SK-N-SH (cell line): ENCODE measurements at regions not wholly inside any gene's neighbourhood (a gene's known extent, or its start where the extent isn't known, plus 50 kb on each side); places are given as distances from the start of the nearest gene placed in this dataset.

Experiments
- CTCF ChIA-PET: fragments of 300-600, 350-600 bp; formaldehyde crosslinking; extraction: SDS; loops from one replicate; lab custom pipeline; 2021; lab: Yijun Ruan, JAX
- POLR2A ChIA-PET: fragments of 350-600 bp; sonication (Branson Sonifier 250); formaldehyde crosslinking; extraction: SDS; loops from one replicate; lab custom pipeline; 2020; ENCODE audit warnings: antibody characterized with exemption, inconsistent platforms; lab: Yijun Ruan, JAX
- DNase-seq: peaks from one replicate; pipeline ENCODE4 v3.0.0; 2012
- H2AFZ ChIP-seq: fragments of 200-600 bp; sonication (generic); 2 replicates; pipeline ENCODE4 v1.8.1; 2016; ENCODE audit warnings: antibody characterized with exemption, mild to moderate bottlenecking, low read depth
- H3F3A ChIP-seq: fragments of 200-600 bp; sonication (generic); replicated peaks from 2 replicates; pipeline ENCODE3; 2016; ENCODE audit warnings: antibody characterized with exemption, mild to moderate bottlenecking; ENCODE audit not compliant: insufficient read depth
- H3K27ac ChIP-seq, 2 experiments: fragments of 200-500 bp in 1 of 2; fragments of 200-600 bp in 1 of 2; sonication (Bioruptor generic) in 1 of 2; sonication (generic), shearing (Covaris generic) in 1 of 2; 2 replicates each; pipeline versions ENCODE4 v1.5.1 to v1.6.1; 2014 to 2016; ENCODE audit warnings: low read depth in 2 of 2, inconsistent platforms in 1 of 2, low read length in 1 of 2, mild to moderate bottlenecking in 1 of 2, mixed read lengths in 1 of 2
- H3K27me3 ChIP-seq: fragments of 200-600 bp; sonication (generic), shearing (Covaris generic); 2 replicates; pipeline ENCODE4 v1.6.1; 2016; ENCODE audit warnings: mixed run types; ENCODE audit not compliant: insufficient read depth
- H3K36me3 ChIP-seq, 2 experiments: fragments of 200-500 bp in 1 of 2; fragments of 200-600 bp in 1 of 2; sonication (Bioruptor generic) in 1 of 2; sonication (generic) in 1 of 2; replicated peaks in 1 of 2; 2 replicates each; pipeline versions ENCODE3 to v1.5.1; 2014 to 2016; ENCODE audit warnings: low read length in 1 of 2, mild to moderate bottlenecking in 1 of 2; ENCODE audit not compliant: insufficient read depth in 2 of 2, control insufficient read depth in 1 of 2
- H3K4me1 ChIP-seq, 2 experiments: fragments of 200-500 bp in 1 of 2; fragments of 200-600 bp in 1 of 2; sonication (Bioruptor generic) in 1 of 2; sonication (generic), shearing (Covaris generic) in 1 of 2; 2 replicates each; pipeline versions ENCODE4 v1.5.1 to v1.6.1; 2014 to 2016; ENCODE audit warnings: low read depth in 1 of 2, low read length in 1 of 2, mixed run types in 1 of 2; ENCODE audit not compliant: insufficient read depth in 2 of 2, control insufficient read depth in 1 of 2
- H3K4me2 ChIP-seq: fragments of 200-600 bp; sonication (generic), shearing (Covaris generic); 2 replicates; pipeline ENCODE4 v1.6.1; 2017; ENCODE audit warnings: mixed run types
- H3K4me3 ChIP-seq, 2 experiments: fragments of 200-500 bp in 1 of 2; fragments of 200-600 bp in 1 of 2; sonication (Bioruptor generic) in 1 of 2; sonication (generic), shearing (Covaris generic) in 1 of 2; 2 replicates each; pipeline versions ENCODE4 v1.5.1 to v1.8.1; 2014 to 2016; ENCODE audit warnings: low read depth in 2 of 2, inconsistent platforms in 1 of 2, low read length in 1 of 2, mild to moderate bottlenecking in 1 of 2, mixed read lengths in 1 of 2, moderate library complexity in 1 of 2
- H3K79me2 ChIP-seq: fragments of 200-600 bp; sonication (generic); 2 replicates; pipeline ENCODE4 v1.8.1; 2017; ENCODE audit warnings: mild to moderate bottlenecking; ENCODE audit not compliant: insufficient read depth
- H3K9ac ChIP-seq: fragments of 200-600 bp; sonication (generic); 2 replicates; pipeline ENCODE4 v1.6.1; 2017; ENCODE audit warnings: mixed run types
- H3K9me2 ChIP-seq: fragments of 200-600 bp; sonication (generic); 2 replicates; pipeline ENCODE4 v1.6.1; 2017; ENCODE audit warnings: mixed run types
- H3K9me3 ChIP-seq: fragments of 200-600 bp; sonication (generic); 2 replicates; pipeline ENCODE4 v1.6.1; 2017; ENCODE audit warnings: mixed run types, mild to moderate bottlenecking, moderate library complexity
- H4K20me1 ChIP-seq: fragments of 200-600 bp; sonication (generic); 2 replicates; pipeline ENCODE4 v1.6.1; 2017; ENCODE audit warnings: mild to moderate bottlenecking, mixed run types; ENCODE audit not compliant: insufficient read depth
- ELF1 ChIP-seq: IDR thresholded peaks from 2 replicates; pipeline ENCODE4 v1.4.0; 2012
- FOSL2 ChIP-seq: IDR thresholded peaks from 2 replicates; pipeline ENCODE4 v1.4.0; 2012; ENCODE audit warnings: low read depth, mild to moderate bottlenecking, moderate library complexity, borderline replicate concordance
- GATA2 ChIP-seq: sonication (generic); formaldehyde crosslinking; IDR thresholded peaks from 2 replicates; pipeline ENCODE4 v1.5.0; 2020; ENCODE audit warnings: mild to moderate bottlenecking, missing genetic modification reagents
- MEF2A ChIP-seq: IDR thresholded peaks from 2 replicates; pipeline ENCODE4 v1.4.0; 2012; ENCODE audit warnings: low read depth, borderline replicate concordance
- NRF1 ChIP-seq: IDR thresholded peaks from 2 replicates; pipeline ENCODE4 v1.6.1; 2012; ENCODE audit warnings: low read depth, mild to moderate bottlenecking, low read length
- PBX3 ChIP-seq: IDR thresholded peaks from 2 replicates; pipeline ENCODE4; 2012
- RFX5 ChIP-seq: IDR thresholded peaks from 2 replicates; pipeline ENCODE4 v1.6.1; 2012; ENCODE audit warnings: mild to moderate bottlenecking, improper control_type of control experiment, low read length
- RXRA ChIP-seq: IDR thresholded peaks from 2 replicates; pipeline ENCODE4 v1.4.0; 2012; ENCODE audit warnings: low read depth, mild to moderate bottlenecking, borderline replicate concordance
- SIN3A ChIP-seq: IDR thresholded peaks from 2 replicates; pipeline ENCODE4 v1.6.1; 2012; ENCODE audit warnings: low read depth, mild to moderate bottlenecking, low read length, moderate library complexity, borderline replicate concordance
- SMC3 ChIP-seq: IDR thresholded peaks from 2 replicates; pipeline ENCODE4 v1.6.1; 2012; ENCODE audit warnings: low read depth, low read length, improper control_type of control experiment
- TAF1 ChIP-seq: IDR thresholded peaks from 2 replicates; pipeline ENCODE4 v1.6.1; 2012; ENCODE audit warnings: low read depth, mild to moderate bottlenecking, low read length, moderate library complexity, borderline replicate concordance
- TCF12 ChIP-seq: IDR thresholded peaks from 2 replicates; pipeline ENCODE4 v1.4.0; 2012
- TEAD4 ChIP-seq: IDR thresholded peaks from 2 replicates; pipeline ENCODE4 v1.4.0; 2012; ENCODE audit warnings: mild to moderate bottlenecking, borderline replicate concordance; ENCODE audit not compliant: insufficient read depth
- YY1 ChIP-seq: IDR thresholded peaks from 2 replicates; pipeline ENCODE4 v1.4.0; 2012; ENCODE audit warnings: low read depth, mild to moderate bottlenecking
- WGBS: methylation state at CpG from one replicate; pipeline ENCODE4 v1.1.6; 2017; ENCODE audit warnings: low lambda C conversion rate; 5-methylcytosine and 5-hydroxymethylcytosine counted together
- TF ChIP-seq, protein P1 (sequence below): IDR thresholded peaks from 2 replicates; pipeline ENCODE4 v1.4.0; 2012; ENCODE audit warnings: low read depth, borderline replicate concordance
- TF ChIP-seq, protein P2 (sequence below): IDR thresholded peaks from 2 replicates; pipeline ENCODE4 v1.6.1; 2012; ENCODE audit warnings: mild to moderate bottlenecking, low read depth, low read length, moderate library complexity
- TF ChIP-seq, protein P3 (sequence below): fragments of 150-350 bp; IDR thresholded peaks from 2 replicates; pipeline ENCODE4 v1.6.1; 2016; ENCODE audit warnings: mild to moderate bottlenecking, low read depth, low read length

- no peak for DNase-seq
- H3F3A ChIP-seq, result no peaks in the 10 kb centered on the region
- no peaks in the 10 kb centered on the region for H3K27me3 ChIP-seq
- H2AFZ ChIP-seq, result no peak overlapping the region
- H4K20me1 ChIP-seq, result no peaks in the 10 kb centered on the region
- no peak overlapping the region for H3K9ac ChIP-seq
- POLR2A ChIA-PET, result no interaction called here
- H3K9me3 ChIP-seq, result no peaks in the 10 kb centered on the region
- H3K4me2 ChIP-seq, result no peak overlapping the region
- H3K4me1 ChIP-seq, result no peaks in the 10 kb centered on the region; a peak in 1 of 4 replicates
- CTCF ChIA-PET, result no interaction called here
- H3K27ac ChIP-seq, result no peak overlapping the region
- 78% methylated on average over 1 of the region's 1 CpG for WGBS
- no peaks in the 10 kb centered on the region for H3K36me3 ChIP-seq
- no peak for TF ChIP-seq YY1
- TF ChIP-seq TEAD4, result no peak
- TF ChIP-seq, all 33 proteins: peak for 0
- no peaks in the 10 kb centered on the region for H3K9me2 ChIP-seq
- H3K79me2 ChIP-seq, result no peaks in the 10 kb centered on the region
- H3K4me3 ChIP-seq, result no peak overlapping the region
These were observed 380.7 kb downstream of the NFIB start for GRCh38 chr9:13933268-13933656.

DNA sequence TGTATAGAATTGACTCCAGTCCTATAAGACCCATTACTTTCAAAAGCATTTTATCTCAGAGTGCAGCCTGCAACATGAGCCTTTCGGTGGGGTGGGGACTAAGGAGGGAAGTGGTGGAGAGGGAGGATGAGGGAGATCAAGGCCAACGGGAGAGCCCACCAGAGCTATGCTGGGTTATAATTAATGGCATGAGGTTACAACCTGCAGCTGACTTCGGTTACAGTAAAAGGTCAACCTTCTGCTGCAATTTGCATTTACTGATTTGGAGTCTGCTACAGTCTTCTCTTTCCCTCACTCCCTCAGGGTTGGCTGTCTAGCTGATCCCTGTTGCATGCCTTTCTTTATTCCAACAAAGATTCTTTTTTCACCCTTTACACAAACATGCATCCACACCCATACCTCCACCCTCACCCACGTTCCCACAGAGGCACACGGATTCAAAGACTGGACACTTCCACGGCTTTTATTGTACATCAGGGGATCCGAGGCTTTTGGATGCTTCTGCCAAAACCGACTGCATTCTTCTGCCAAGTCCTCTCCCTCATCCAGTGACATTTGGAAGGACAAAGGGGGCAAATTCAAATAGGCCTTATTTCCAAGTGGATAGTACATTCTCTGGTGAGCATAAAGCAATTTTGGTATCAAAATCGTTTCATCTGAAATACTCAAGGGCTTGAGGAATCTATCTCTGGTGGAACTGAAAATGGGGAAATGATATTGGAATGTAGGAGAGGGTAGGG is 381.2 kb downstream of the NFIB start:
- WGBS, result 71% methylated on average over 9 of the region's 9 CpGs
- POLR2A ChIA-PET, result no interaction called here
- Histone ChIP-seq H3K79me2 (no peaks in the 10 kb centered on the region), H3F3A (no peaks in the 10 kb centered on the region), H3K4me1 (no peaks in the 10 kb centered on the region), H4K20me1 (no peaks in the 10 kb centered on the region), H3K4me3 (no peak overlapping the region), H3K27me3 (no peaks in the 10 kb centered on the region), H3K27ac (no peak overlapping the region), H3K4me2 (no peak overlapping the region), H3K36me3 (no peaks in the 10 kb centered on the region), H3K9ac (no peak overlapping the region), H2AFZ (no peak overlapping the region), H3K9me2 (no peaks in the 10 kb centered on the region), H3K9me3 (no peaks in the 10 kb centered on the region)
- CTCF ChIA-PET, result no interaction called here
- no peak for DNase-seq
- TF ChIP-seq RXRA (no peak), PBX3 (no peak), RFX5 (no peak), SMC3 (no peak), TAF1 (no peak), FOSL2 (no peak), MEF2A (no peak), YY1 (no peak), GATA2 (no peak), NRF1 (no peak), TCF12 (no peak), SIN3A (no peak), ELF1 (no peak)
- TF ChIP-seq, protein P1, sequence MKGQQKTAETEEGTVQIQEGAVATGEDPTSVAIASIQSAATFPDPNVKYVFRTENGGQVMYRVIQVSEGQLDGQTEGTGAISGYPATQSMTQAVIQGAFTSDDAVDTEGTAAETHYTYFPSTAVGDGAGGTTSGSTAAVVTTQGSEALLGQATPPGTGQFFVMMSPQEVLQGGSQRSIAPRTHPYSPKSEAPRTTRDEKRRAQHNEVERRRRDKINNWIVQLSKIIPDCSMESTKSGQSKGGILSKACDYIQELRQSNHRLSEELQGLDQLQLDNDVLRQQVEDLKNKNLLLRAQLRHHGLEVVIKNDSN, result no peak
- TF ChIP-seq, protein P2, sequence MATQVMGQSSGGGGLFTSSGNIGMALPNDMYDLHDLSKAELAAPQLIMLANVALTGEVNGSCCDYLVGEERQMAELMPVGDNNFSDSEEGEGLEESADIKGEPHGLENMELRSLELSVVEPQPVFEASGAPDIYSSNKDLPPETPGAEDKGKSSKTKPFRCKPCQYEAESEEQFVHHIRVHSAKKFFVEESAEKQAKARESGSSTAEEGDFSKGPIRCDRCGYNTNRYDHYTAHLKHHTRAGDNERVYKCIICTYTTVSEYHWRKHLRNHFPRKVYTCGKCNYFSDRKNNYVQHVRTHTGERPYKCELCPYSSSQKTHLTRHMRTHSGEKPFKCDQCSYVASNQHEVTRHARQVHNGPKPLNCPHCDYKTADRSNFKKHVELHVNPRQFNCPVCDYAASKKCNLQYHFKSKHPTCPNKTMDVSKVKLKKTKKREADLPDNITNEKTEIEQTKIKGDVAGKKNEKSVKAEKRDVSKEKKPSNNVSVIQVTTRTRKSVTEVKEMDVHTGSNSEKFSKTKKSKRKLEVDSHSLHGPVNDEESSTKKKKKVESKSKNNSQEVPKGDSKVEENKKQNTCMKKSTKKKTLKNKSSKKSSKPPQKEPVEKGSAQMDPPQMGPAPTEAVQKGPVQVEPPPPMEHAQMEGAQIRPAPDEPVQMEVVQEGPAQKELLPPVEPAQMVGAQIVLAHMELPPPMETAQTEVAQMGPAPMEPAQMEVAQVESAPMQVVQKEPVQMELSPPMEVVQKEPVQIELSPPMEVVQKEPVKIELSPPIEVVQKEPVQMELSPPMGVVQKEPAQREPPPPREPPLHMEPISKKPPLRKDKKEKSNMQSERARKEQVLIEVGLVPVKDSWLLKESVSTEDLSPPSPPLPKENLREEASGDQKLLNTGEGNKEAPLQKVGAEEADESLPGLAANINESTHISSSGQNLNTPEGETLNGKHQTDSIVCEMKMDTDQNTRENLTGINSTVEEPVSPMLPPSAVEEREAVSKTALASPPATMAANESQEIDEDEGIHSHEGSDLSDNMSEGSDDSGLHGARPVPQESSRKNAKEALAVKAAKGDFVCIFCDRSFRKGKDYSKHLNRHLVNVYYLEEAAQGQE, result no peak
- TF ChIP-seq, protein P3, sequence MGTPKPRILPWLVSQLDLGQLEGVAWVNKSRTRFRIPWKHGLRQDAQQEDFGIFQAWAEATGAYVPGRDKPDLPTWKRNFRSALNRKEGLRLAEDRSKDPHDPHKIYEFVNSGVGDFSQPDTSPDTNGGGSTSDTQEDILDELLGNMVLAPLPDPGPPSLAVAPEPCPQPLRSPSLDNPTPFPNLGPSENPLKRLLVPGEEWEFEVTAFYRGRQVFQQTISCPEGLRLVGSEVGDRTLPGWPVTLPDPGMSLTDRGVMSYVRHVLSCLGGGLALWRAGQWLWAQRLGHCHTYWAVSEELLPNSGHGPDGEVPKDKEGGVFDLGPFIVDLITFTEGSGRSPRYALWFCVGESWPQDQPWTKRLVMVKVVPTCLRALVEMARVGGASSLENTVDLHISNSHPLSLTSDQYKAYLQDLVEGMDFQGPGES, result no peak
